Nephron (organoid): ENCODE measurements at regions not wholly inside any gene's neighbourhood (a gene's known extent, or its start where the extent isn't known, plus 50 kb on each side); places are given as distances from the start of the nearest gene placed in this dataset.

Source experiments
- H3K27ac Mint-ChIP-seq, 3 experiments: 2 replicates each; pipeline ENCODE4 v1.8.0; 2020; ENCODE audit warnings: mixed read lengths in 3 of 3, mild to moderate bottlenecking in 2 of 3, moderate library complexity in 1 of 3
- H3K27me3 Mint-ChIP-seq: 2 replicates; pipeline ENCODE4 v1.8.0; 2021; ENCODE audit warnings: low read depth, mild to moderate bottlenecking, moderate library complexity, mixed read lengths
- H3K36me3 Mint-ChIP-seq: 2 replicates; pipeline ENCODE4 v1.8.0; 2020; ENCODE audit warnings: low read depth, mixed read lengths
- H3K4me1 Mint-ChIP-seq: 2 replicates; pipeline ENCODE4 v1.8.0; 2020; ENCODE audit warnings: mixed read lengths
- H3K4me3 Mint-ChIP-seq, 3 experiments: 2 replicates each; pipeline ENCODE4 v1.8.0; 2020; ENCODE audit warnings: mild to moderate bottlenecking in 3 of 3, mixed read lengths in 3 of 3, moderate library complexity in 2 of 3
- H3K9me3 Mint-ChIP-seq: 2 replicates; pipeline ENCODE4 v1.8.0; 2020; ENCODE audit warnings: mixed read lengths
- CTCF ChIP-seq, 3 experiments: fragments of 200-600 bp; sonication (generic); IDR thresholded peaks; one replicate each; pipeline ENCODE4 v1.5.0; 2021; ENCODE audit warnings: antibody characterized with exemption in 3 of 3; ENCODE audit not compliant: unreplicated experiment in 3 of 3

- no peaks in the 10 kb centered on the region for H3K36me3 Mint-ChIP-seq
- peaks cover 19% of the 10 kb centered on the region for H3K9me3 Mint-ChIP-seq
- H3K4me3 Mint-ChIP-seq: no peak overlapping the region
- peaks cover 4% of the 10 kb centered on the region for H3K27me3 Mint-ChIP-seq
- no peak overlapping the region for H3K27ac Mint-ChIP-seq
- H3K4me1 Mint-ChIP-seq: no peaks in the 10 kb centered on the region
- no peak for TF ChIP-seq CTCF (IDR thresholded peaks at IDR 0.05; ENCODE audit: unreplicated experiment in 3 of 3)
These were observed 52.6 kb upstream of the ICA1 start for GRCh38 chr7:8314566-8314965.

- H3K27ac Mint-ChIP-seq: no peak overlapping the region
- H3K36me3 Mint-ChIP-seq: no peaks in the 10 kb centered on the region
- H3K9me3 Mint-ChIP-seq: peaks cover 9% of the 10 kb centered on the region
- H3K27me3 Mint-ChIP-seq: peaks cover 4% of the 10 kb centered on the region
- no peak for TF ChIP-seq CTCF (IDR thresholded peaks at IDR 0.05; ENCODE audit: unreplicated experiment in 3 of 3)
- H3K4me1 Mint-ChIP-seq: no peaks in the 10 kb centered on the region
- no peak overlapping the region for H3K4me3 Mint-ChIP-seq
These were observed 57.1 kb upstream of the ICA1 start for GRCh38 chr7:8319115-8319514.

- Mint-ChIP-seq H3K4me1 (no peaks in the 10 kb centered on the region), H3K4me3 (no peak overlapping the region), H3K27ac (no peak overlapping the region), H3K36me3 (no peaks in the 10 kb centered on the region), H3K9me3 (peaks cover 9% of the 10 kb centered on the region), H3K27me3 (peaks cover 4% of the 10 kb centered on the region)
- no peak for TF ChIP-seq CTCF (IDR thresholded peaks at IDR 0.05; ENCODE audit: unreplicated experiment in 3 of 3)
These were observed 58.2 kb upstream of the ICA1 start for GRCh38 chr7:8320174-8320573.

- H3K27ac Mint-ChIP-seq: no peak overlapping the region
- TF ChIP-seq CTCF (IDR thresholded peaks at IDR 0.05; ENCODE audit: unreplicated experiment in 3 of 3): no peak
- no peaks in the 10 kb centered on the region for H3K4me1 Mint-ChIP-seq
- no peak overlapping the region for H3K4me3 Mint-ChIP-seq
- peaks cover 9% of the 10 kb centered on the region for H3K9me3 Mint-ChIP-seq
- peaks cover 2% of the 10 kb centered on the region for H3K27me3 Mint-ChIP-seq
- no peaks in the 10 kb centered on the region for H3K36me3 Mint-ChIP-seq
These were observed 59.3 kb upstream of the ICA1 start for GRCh38 chr7:8321312-8321711.

DNA sequence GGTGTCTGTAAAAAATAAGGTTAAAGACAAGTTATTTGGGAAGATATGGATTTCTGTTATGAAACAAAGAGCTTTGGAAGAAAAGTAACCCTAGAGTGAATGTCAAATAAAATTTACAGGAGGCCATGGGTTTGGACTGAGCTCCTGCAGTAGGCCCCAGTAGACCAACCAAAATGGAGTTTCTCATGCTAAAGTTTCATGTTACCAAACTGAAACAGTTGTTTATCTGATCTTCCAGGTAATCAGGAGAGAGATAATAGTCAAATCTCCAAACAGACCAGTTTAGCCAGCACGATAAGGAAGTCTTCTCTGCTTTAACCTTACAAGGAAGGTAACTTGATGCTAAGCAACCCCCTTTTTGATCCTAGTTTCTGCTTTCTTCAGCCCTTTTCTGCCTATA, 60.7 kb upstream of the ICA1 start:
- Mint-ChIP-seq H3K4me1 (no peaks in the 10 kb centered on the region), H3K27ac (no peak overlapping the region), H3K9me3 (peaks cover 6% of the 10 kb centered on the region), H3K4me3 (no peak overlapping the region), H3K36me3 (no peaks in the 10 kb centered on the region), H3K27me3 (no peaks in the 10 kb centered on the region)
- TF ChIP-seq CTCF (IDR thresholded peaks at IDR 0.05; ENCODE audit: unreplicated experiment in 3 of 3): no peak

DNA sequence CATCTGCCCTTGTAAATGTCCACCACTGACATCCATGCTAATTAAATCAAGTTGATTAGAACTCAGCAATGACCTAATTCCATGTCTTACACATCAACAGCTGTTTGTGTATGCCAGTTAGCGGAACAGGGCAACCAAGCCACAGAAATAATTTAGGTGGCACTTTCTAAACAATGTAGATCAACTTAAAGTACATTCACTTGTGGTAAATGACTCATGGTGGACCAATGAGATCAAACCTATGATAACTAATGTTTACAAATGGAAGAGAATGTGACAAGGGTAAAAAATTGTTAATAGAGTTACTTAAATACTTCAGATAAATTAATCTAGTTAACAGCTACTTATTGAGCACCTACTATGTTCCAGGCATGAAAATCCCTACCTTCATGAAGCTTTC, 63.1 kb upstream of the ICA1 start:
- Mint-ChIP-seq H3K4me3 (no peak overlapping the region), H3K4me1 (no peaks in the 10 kb centered on the region), H3K27ac (no peak overlapping the region), H3K36me3 (no peaks in the 10 kb centered on the region), H3K9me3 (no peaks in the 10 kb centered on the region), H3K27me3 (no peaks in the 10 kb centered on the region)
- TF ChIP-seq CTCF (IDR thresholded peaks at IDR 0.05; ENCODE audit: unreplicated experiment in 3 of 3): no peak
